GM12878 (cell line): ENCODE measurements at regions not wholly inside any gene's neighbourhood (a gene's known extent, or its start where the extent isn't known, plus 50 kb on each side); places are given as distances from the start of the nearest gene placed in this dataset.

Source experiments
- ATAC-seq: fragments of 200-7000 bp; cut with Tn5 transposase; 3 replicates; pipeline ENCODE4 v1.9.1; 2020; ENCODE audit warnings: mild to moderate bottlenecking, moderate library complexity
- BruUV-seq: library from RNA; stranded (reverse); fragments of 400-500 nt; replicated peaks from 2 replicates; lab custom pipeline; 2021; lab: Mats Ljungman, UMichigan
- CTCF ChIA-PET: fragments of 300-600 bp; sonication (Branson Sonifier 250); formaldehyde crosslinking; extraction: SDS; loops from one replicate; lab custom pipeline; 2021; ENCODE audit warnings: inconsistent platforms; lab: Yijun Ruan, JAX
- POLR2A ChIA-PET: fragments of 350-600 bp; formaldehyde crosslinking; extraction: SDS; loops from one replicate; lab custom pipeline; 2021; ENCODE audit warnings: inconsistent platforms; lab: Charles Lee
- RAD21 ChIA-PET: fragments of 300-600 bp; sonication (Branson Sonifier 250); formaldehyde crosslinking; loops from one replicate; lab custom pipeline; 2023; ENCODE audit warnings: antibody characterized with exemption; ENCODE audit not compliant: unreplicated experiment; lab: Charles Lee
- SMC1A ChIA-PET: fragments of 300-600 bp; sonication (Branson Sonifier 250); formaldehyde crosslinking; loops from one replicate; lab custom pipeline; 2023; ENCODE audit not compliant: unreplicated experiment, uncharacterized antibody; lab: Charles Lee
- DNase-seq: peaks from one replicate; pipeline ENCODE4 v3.0.0-alpha.2; 2011; ENCODE audit warnings: low read depth, low spot score
- FAIRE-seq: peaks from 3 replicates; lab custom pipeline; 2011; peaks lifted over from hg19 to GRCh38; lab: Jason Lieb, UNC
- H2AFZ ChIP-seq: 2 replicates; pipeline ENCODE4 v1.6.0; 2011; ENCODE audit warnings: low read depth, low read length, control low read depth; ENCODE audit not compliant: control insufficient read depth
- H3K27ac ChIP-seq: 2 replicates; pipeline ENCODE4 v1.5.1; 2011; ENCODE audit warnings: control low read depth; ENCODE audit not compliant: control insufficient read depth, insufficient read depth
- H3K27me3 ChIP-seq, 2 experiments: replicated peaks in 1 of 2; 2 replicates each; pipeline versions ENCODE4 v1.6.0 to v1.6.1; 2011; ENCODE audit warnings: low read length in 1 of 2; ENCODE audit not compliant: control insufficient read depth in 2 of 2, insufficient read depth in 2 of 2
- H3K36me3 ChIP-seq, 2 experiments: 2 replicates each; pipeline ENCODE4 v1.5.1; 2011; ENCODE audit warnings: low read length in 1 of 2; ENCODE audit not compliant: control insufficient read depth in 2 of 2, insufficient read depth in 2 of 2
- H3K4me1 ChIP-seq: 2 replicates; pipeline ENCODE4 v1.6.1; 2011; ENCODE audit warnings: mild to moderate bottlenecking, low read length, moderate library complexity, mixed read lengths; ENCODE audit not compliant: control insufficient read depth, insufficient read depth
- H3K4me2 ChIP-seq: 2 replicates; pipeline ENCODE4 v1.6.0; 2011; ENCODE audit warnings: control low read depth; ENCODE audit not compliant: control insufficient read depth, insufficient read depth
- H3K4me3 ChIP-seq: fragments of 200-600 bp; sonication (generic); 2 replicates; pipeline ENCODE4 v1.5.1; 2016
- H3K79me2 ChIP-seq: 2 replicates; pipeline ENCODE4 v1.6.0; 2011; ENCODE audit warnings: low read length; ENCODE audit not compliant: control insufficient read depth, insufficient read depth
- H3K9ac ChIP-seq: 2 replicates; pipeline ENCODE4 v1.8.0; 2011; ENCODE audit warnings: low read length, control low read depth, mixed read lengths; ENCODE audit not compliant: control insufficient read depth, insufficient read depth
- H3K9me3 ChIP-seq: replicated peaks from 3 replicates; pipeline ENCODE4 v1.5.1; 2011; ENCODE audit warnings: mild to moderate bottlenecking, low read length; ENCODE audit not compliant: control insufficient read depth, insufficient read depth
- H4K20me1 ChIP-seq: 2 replicates; pipeline ENCODE4 v1.6.0; 2011; ENCODE audit not compliant: control insufficient read depth, insufficient read depth
- CHD4 ChIP-seq: fragments of 200-600 bp; sonication (generic); IDR thresholded peaks from 2 replicates; pipeline ENCODE4 v1.6.1; 2016; ENCODE audit warnings: mild to moderate bottlenecking
- DPF2 ChIP-seq: fragments of 450-650 bp; IDR thresholded peaks from 2 replicates; pipeline ENCODE4 v1.6.1; 2017; ENCODE audit warnings: mild to moderate bottlenecking
- EED ChIP-seq: sonication (generic); IDR thresholded peaks from 2 replicates; pipeline ENCODE4 v1.6.1; 2016; ENCODE audit warnings: antibody characterized with exemption, low read depth
- NFIC ChIP-seq: IDR thresholded peaks from 2 replicates; pipeline ENCODE4 v1.6.1; 2012; ENCODE audit warnings: low read depth, mild to moderate bottlenecking, inconsistent platforms, low read length, moderate library complexity
- NR2C1 ChIP-seq: fragments of 450-650 bp; IDR thresholded peaks from 2 replicates; pipeline ENCODE4 v1.6.1; 2017; ENCODE audit warnings: antibody characterized with exemption, mild to moderate bottlenecking, moderate library complexity
- RELA ChIP-seq: fragments of 450-650 bp; IDR thresholded peaks from 2 replicates; pipeline ENCODE4 v1.8.0; 2014; ENCODE audit warnings: borderline replicate concordance; ENCODE audit not compliant: partially characterized antibody
- SMAD1 ChIP-seq: fragments of 450-650 bp; IDR thresholded peaks from 2 replicates; pipeline ENCODE4 v1.6.1; 2018; ENCODE audit warnings: mild to moderate bottlenecking, low read depth; ENCODE audit not compliant: partially characterized antibody
- SMC3 ChIP-seq: IDR thresholded peaks from 2 replicates; pipeline ENCODE4 v1.6.1; 2011; ENCODE audit warnings: low read length, improper control_type of control experiment, borderline replicate concordance
- SPI1 ChIP-seq: IDR thresholded peaks from 2 replicates; pipeline ENCODE4 v1.6.1; 2011; ENCODE audit warnings: low read depth, mild to moderate bottlenecking, low read length, moderate library complexity, borderline replicate concordance; ENCODE audit not compliant: insufficient read depth
- STAT3 ChIP-seq: IDR thresholded peaks from 2 replicates; pipeline ENCODE4 v1.6.1; 2011; ENCODE audit warnings: low read depth, low read length, improper control_type of control experiment
- ZNF217 ChIP-seq: fragments of 450-650 bp; IDR thresholded peaks from 2 replicates; pipeline ENCODE4 v1.6.1; 2017; ENCODE audit warnings: antibody characterized with exemption, mild to moderate bottlenecking
- WGBS: methylation state at CpG from one replicate; pipeline ENCODE4 v1.1.6; 2016; ENCODE audit warnings: low lambda C conversion rate; ENCODE audit not compliant: insufficient replicate concordance, insufficient coverage; ENCODE audit errors: missing lambda C conversion rate; 5-methylcytosine and 5-hydroxymethylcytosine counted together
- in situ Hi-C: fragments of 300-500 bp; cut with MboI; formaldehyde crosslinking; loops from 9 replicates; pipeline ENCODE4 v1.14.3; 2018; ENCODE audit warnings: mixed read lengths
- intact Hi-C: fragments of 100-400 bp; cut with micrococcal nuclease; formaldehyde crosslinking; loops from one replicate; pipeline ENCODE4 v1.14.2; 2022; ENCODE audit not compliant: unreplicated experiment
- TF ChIP-seq, protein P1 (sequence below): fragments of 450-650 bp; formaldehyde crosslinking; IDR thresholded peaks from 2 replicates; pipeline ENCODE4 v1.4.0; 2022; ENCODE audit warnings: mild to moderate bottlenecking, moderate library complexity
- TF ChIP-seq, protein P2 (sequence below): fragments of 450-650 bp; IDR thresholded peaks from 2 replicates; pipeline ENCODE4 v1.6.1; 2016; ENCODE audit warnings: mild to moderate bottlenecking
- TF ChIP-seq, protein P3 (sequence below): fragments of 450-650 bp; IDR thresholded peaks from 2 replicates; pipeline ENCODE4 v1.6.1; 2017; ENCODE audit warnings: mild to moderate bottlenecking, moderate library complexity
- TF ChIP-seq, protein P4 (sequence below): fragments of 450-650 bp; IDR thresholded peaks from 2 replicates; pipeline ENCODE4 v1.6.1; 2016; ENCODE audit warnings: mild to moderate bottlenecking

DNA sequence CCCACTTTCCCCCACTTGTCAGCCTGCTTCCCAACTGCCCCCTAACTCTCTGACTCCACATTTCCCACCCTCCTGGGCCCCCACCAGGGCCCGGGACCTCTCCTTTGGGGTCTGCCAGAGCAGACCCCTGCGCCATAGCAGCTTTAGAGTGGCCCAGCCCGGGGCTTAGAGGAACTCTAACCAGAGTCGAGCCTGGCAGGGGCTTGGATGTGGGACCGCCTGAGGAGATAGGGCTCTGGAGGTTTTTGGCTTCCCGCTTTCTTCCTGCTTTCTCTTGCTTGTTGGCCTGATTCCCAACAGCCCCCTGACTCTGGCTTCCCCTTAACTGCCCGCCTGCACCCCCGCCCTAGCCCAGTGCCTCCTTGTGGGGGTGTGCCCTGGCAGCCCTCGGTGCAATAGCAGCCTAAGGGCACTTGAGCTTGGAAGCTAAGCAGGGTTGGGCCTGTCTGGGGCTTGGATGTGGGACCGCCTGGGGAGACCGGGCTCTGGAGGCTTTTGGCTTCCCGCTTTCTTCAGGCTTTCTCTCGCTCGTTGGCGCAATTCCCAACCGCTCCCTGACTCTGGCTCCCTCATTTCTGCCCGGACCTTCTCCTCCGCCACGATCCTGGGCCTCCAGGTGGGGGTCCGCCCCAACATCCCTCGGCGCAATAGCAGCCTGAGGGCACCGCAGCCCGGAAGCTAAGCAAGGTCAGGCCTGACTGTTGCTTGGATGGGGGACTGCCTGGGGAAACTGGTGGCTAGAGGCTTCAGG is 2292.0 kb downstream of the TP53TG3F start:
- POLR2A ChIA-PET: no interaction called here
- SMC1A ChIA-PET: no interaction called here
- DNase-seq (no peak), ATAC-seq (no peak), FAIRE-seq (no peak)
- no peaks in the 10 kb centered on the region for H3K27me3 ChIP-seq
- no peaks in the 10 kb centered on the region for H4K20me1 ChIP-seq
- no peaks in the 10 kb centered on the region for H3K36me3 ChIP-seq
- no peak overlapping the region for H3K4me3 ChIP-seq
- no peak overlapping the region for H3K9ac ChIP-seq
- 63% methylated on average over 24 of the region's 24 CpGs for WGBS
- CTCF ChIA-PET: no interaction called here
- H3K79me2 ChIP-seq: no peaks in the 10 kb centered on the region
- H3K4me2 ChIP-seq: no peak overlapping the region
- no peak overlapping the region for H3K27ac ChIP-seq
- in situ Hi-C loops (loop anchor here (10.0 kb wide), 1 partner anchor 63 kb away; no protein-coding TSS in a partner anchor), intact Hi-C loops (no loop called here)
- no TSS peak for BruUV-seq
- RAD21 ChIA-PET: no interaction called here
- no peaks in the 10 kb centered on the region for H3K4me1 ChIP-seq
- no peak overlapping the region for H2AFZ ChIP-seq
- no peaks in the 10 kb centered on the region; the same call in 2 of the 3 replicates for H3K9me3 ChIP-seq
- TF ChIP-seq SMAD1: no peak
- TF ChIP-seq ZNF217: no peak
- TF ChIP-seq, protein P1, sequence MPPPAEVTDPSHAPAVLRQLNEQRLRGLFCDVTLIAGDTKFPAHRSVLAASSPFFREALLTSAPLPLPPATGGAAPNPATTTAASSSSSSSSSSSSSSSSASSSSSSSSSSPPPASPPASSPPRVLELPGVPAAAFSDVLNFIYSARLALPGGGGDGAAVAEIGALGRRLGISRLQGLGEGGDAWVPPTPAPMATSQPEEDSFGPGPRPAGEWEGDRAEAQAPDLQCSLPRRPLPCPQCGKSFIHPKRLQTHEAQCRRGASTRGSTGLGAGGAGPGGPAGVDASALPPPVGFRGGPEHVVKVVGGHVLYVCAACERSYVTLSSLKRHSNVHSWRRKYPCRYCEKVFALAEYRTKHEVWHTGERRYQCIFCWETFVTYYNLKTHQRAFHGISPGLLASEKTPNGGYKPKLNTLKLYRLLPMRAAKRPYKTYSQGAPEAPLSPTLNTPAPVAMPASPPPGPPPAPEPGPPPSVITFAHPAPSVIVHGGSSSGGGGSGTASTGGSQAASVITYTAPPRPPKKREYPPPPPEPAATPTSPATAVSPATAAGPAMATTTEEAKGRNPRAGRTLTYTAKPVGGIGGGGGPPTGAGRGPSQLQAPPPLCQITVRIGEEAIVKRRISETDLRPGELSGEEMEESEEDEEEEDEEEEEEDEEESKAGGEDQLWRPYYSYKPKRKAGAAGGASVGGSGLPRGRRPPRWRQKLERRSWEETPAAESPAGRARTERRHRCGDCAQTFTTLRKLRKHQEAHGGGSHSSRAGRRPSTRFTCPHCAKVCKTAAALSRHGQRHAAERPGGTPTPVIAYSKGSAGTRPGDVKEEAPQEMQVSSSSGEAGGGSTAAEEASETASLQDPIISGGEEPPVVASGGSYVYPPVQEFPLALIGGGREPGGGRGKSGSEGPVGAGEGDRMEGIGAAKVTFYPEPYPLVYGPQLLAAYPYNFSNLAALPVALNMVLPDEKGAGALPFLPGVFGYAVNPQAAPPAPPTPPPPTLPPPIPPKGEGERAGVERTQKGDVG (CRISPR knock-in tag): no peak
- no peak for TF ChIP-seq NFIC
- TF ChIP-seq, protein P2, sequence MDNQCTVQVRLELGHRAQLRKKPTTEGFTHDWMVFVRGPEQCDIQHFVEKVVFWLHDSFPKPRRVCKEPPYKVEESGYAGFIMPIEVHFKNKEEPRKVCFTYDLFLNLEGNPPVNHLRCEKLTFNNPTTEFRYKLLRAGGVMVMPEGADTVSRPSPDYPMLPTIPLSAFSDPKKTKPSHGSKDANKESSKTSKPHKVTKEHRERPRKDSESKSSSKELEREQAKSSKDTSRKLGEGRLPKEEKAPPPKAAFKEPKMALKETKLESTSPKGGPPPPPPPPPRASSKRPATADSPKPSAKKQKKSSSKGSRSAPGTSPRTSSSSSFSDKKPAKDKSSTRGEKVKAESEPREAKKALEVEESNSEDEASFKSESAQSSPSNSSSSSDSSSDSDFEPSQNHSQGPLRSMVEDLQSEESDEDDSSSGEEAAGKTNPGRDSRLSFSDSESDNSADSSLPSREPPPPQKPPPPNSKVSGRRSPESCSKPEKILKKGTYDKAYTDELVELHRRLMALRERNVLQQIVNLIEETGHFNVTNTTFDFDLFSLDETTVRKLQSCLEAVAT: no peak
- TF ChIP-seq, protein P3, sequence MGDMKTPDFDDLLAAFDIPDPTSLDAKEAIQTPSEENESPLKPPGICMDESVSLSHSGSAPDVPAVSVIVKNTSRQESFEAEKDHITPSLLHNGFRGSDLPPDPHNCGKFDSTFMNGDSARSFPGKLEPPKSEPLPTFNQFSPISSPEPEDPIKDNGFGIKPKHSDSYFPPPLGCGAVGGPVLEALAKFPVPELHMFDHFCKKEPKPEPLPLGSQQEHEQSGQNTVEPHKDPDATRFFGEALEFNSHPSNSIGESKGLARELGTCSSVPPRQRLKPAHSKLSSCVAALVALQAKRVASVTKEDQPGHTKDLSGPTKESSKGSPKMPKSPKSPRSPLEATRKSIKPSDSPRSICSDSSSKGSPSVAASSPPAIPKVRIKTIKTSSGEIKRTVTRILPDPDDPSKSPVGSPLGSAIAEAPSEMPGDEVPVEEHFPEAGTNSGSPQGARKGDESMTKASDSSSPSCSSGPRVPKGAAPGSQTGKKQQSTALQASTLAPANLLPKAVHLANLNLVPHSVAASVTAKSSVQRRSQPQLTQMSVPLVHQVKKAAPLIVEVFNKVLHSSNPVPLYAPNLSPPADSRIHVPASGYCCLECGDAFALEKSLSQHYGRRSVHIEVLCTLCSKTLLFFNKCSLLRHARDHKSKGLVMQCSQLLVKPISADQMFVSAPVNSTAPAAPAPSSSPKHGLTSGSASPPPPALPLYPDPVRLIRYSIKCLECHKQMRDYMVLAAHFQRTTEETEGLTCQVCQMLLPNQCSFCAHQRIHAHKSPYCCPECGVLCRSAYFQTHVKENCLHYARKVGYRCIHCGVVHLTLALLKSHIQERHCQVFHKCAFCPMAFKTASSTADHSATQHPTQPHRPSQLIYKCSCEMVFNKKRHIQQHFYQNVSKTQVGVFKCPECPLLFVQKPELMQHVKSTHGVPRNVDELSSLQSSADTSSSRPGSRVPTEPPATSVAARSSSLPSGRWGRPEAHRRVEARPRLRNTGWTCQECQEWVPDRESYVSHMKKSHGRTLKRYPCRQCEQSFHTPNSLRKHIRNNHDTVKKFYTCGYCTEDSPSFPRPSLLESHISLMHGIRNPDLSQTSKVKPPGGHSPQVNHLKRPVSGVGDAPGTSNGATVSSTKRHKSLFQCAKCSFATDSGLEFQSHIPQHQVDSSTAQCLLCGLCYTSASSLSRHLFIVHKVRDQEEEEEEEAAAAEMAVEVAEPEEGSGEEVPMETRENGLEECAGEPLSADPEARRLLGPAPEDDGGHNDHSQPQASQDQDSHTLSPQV: no peak
- no peak for TF ChIP-seq SPI1
- TF ChIP-seq STAT3: no peak
- TF ChIP-seq, protein P4, sequence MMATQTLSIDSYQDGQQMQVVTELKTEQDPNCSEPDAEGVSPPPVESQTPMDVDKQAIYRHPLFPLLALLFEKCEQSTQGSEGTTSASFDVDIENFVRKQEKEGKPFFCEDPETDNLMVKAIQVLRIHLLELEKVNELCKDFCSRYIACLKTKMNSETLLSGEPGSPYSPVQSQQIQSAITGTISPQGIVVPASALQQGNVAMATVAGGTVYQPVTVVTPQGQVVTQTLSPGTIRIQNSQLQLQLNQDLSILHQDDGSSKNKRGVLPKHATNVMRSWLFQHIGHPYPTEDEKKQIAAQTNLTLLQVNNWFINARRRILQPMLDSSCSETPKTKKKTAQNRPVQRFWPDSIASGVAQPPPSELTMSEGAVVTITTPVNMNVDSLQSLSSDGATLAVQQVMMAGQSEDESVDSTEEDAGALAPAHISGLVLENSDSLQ: no peak
- no peak for TF ChIP-seq EED
- no peak for TF ChIP-seq SMC3
- TF ChIP-seq CHD4: no peak
- TF ChIP-seq DPF2: no peak
- TF ChIP-seq RELA: no peak
- TF ChIP-seq NR2C1: no peak
